Upper lobe of left lung (tissue), 6 donors: ENCODE measurements at regions not wholly inside any gene's neighbourhood (a gene's known extent, or its start where the extent isn't known, plus 50 kb on each side); places are given as distances from the start of the nearest gene placed in this dataset.

Experiments used
- ATAC-seq, 2 donors: fragments of 200-7000 bp; cut with Tn5 transposase; one replicate each; pipeline ENCODE4 v1.9.1; 2022; ENCODE audit warnings: mild to moderate bottlenecking in 2 of 2, moderate library complexity in 2 of 2; ENCODE audit not compliant: low FRiP score in 2 of 2
- DNase-seq, 2 donors: peaks; one replicate each; pipeline ENCODE4 v3.0.0-alpha.2; 2019 to 2020
- H3K27ac ChIP-seq, 4 donors: fragments of 200-600 bp; sonication (generic); one replicate each; pipeline ENCODE4 v1.5.1; 2016 to 2019
- H3K27me3 ChIP-seq, 4 donors: fragments of 200-600 bp; sonication (generic); one replicate each; pipeline ENCODE4 v1.5.1; 2017 to 2019
- H3K36me3 ChIP-seq, 4 donors: fragments of 200-600 bp; sonication (generic); one replicate each; pipeline ENCODE4 v1.5.1; 2016 to 2019
- H3K4me1 ChIP-seq, 4 donors: fragments of 200-600 bp; sonication (generic); one replicate each; pipeline ENCODE4 v1.5.1; 2018 to 2019
- H3K4me3 ChIP-seq, 4 donors: fragments of 200-600 bp; sonication (generic); one replicate each; pipeline ENCODE4 v1.5.1; 2017 to 2019; ENCODE audit warnings: mild to moderate bottlenecking in 2 of 4, moderate library complexity in 1 of 4
- H3K9me3 ChIP-seq, 4 donors: fragments of 200-600 bp; sonication (generic); one replicate each; pipeline ENCODE4 v1.5.1; 2018 to 2019
- EP300 ChIP-seq, 4 donors: sonication (generic); formaldehyde crosslinking; IDR thresholded peaks; one replicate each; pipeline ENCODE4 v1.5.1; 2017; ENCODE audit warnings: antibody characterized with exemption in 4 of 4, control low read depth in 2 of 4
- POLR2A ChIP-seq, 4 donors: fragments of 450-650 bp; IDR thresholded peaks; one replicate each; pipeline ENCODE4 v1.5.1; 2016 to 2017; ENCODE audit warnings: antibody characterized with exemption in 4 of 4, mild to moderate bottlenecking in 2 of 4
- POLR2AphosphoS5 ChIP-seq, 2 donors: sonication (generic); formaldehyde crosslinking; IDR thresholded peaks; one replicate each; pipeline ENCODE4 v1.5.1; 2017; ENCODE audit warnings: antibody characterized with exemption in 2 of 2
- WGBS, 2 donors: methylation state at CpG; one replicate each; pipeline ENCODE4 v1.1.5; 2017 to 2018; 5-methylcytosine and 5-hydroxymethylcytosine counted together
- TF ChIP-seq, protein P1 (sequence below), 6 experiments: fragments of 450-650 bp in 4 of 6; fragments of 200-600 bp in 2 of 6; sonication (generic) in 2 of 6; IDR thresholded peaks; one replicate each; pipeline ENCODE4 v1.5.1; 2016 to 2019; ENCODE audit warnings: antibody characterized with exemption in 6 of 6
- donor health status: DM: no; HTN: no; CAD: no; lungs with moderate emphysema.
- donor health status: DM: no; HTN: yes; CAD: no; lungs with severe emphysema.

DNA sequence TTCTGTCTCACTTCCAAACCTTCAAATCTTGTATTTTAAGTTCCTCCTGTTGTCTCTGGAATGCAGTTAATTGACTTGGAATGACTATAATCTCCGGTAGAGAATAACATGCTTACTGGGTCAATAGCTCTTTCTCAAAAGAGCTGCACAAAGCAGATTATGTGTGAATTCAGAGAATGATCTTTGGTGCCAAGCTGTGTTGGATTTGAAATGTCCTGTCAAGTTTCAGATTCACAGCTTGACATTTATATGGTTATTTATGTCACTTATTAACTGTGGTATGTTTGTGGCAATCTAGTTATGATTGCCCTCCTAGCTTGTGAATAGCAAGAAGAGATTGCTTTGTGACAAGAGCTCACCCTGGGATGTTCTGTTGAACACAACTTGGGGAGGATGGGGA lies 128.3 kb upstream of the KCNE2 start:
- no peak for ATAC-seq
- Histone ChIP-seq H3K27me3 (no peaks in the 10 kb centered on the region), H3K36me3 (no peaks in the 10 kb centered on the region), H3K9me3 (no peaks in the 10 kb centered on the region), H3K27ac (no peak overlapping the region), H3K4me3 (no peak overlapping the region), H3K4me1 (no peaks in the 10 kb centered on the region)
- no peak for TF ChIP-seq EP300 (IDR thresholded peaks at IDR 0.05)
- TF ChIP-seq, protein P1, sequence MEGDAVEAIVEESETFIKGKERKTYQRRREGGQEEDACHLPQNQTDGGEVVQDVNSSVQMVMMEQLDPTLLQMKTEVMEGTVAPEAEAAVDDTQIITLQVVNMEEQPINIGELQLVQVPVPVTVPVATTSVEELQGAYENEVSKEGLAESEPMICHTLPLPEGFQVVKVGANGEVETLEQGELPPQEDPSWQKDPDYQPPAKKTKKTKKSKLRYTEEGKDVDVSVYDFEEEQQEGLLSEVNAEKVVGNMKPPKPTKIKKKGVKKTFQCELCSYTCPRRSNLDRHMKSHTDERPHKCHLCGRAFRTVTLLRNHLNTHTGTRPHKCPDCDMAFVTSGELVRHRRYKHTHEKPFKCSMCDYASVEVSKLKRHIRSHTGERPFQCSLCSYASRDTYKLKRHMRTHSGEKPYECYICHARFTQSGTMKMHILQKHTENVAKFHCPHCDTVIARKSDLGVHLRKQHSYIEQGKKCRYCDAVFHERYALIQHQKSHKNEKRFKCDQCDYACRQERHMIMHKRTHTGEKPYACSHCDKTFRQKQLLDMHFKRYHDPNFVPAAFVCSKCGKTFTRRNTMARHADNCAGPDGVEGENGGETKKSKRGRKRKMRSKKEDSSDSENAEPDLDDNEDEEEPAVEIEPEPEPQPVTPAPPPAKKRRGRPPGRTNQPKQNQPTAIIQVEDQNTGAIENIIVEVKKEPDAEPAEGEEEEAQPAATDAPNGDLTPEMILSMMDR (IDR thresholded peaks at IDR 0.05), result no peak
- no peak for TF ChIP-seq POLR2AphosphoS5 (IDR thresholded peaks at IDR 0.05)
- TF ChIP-seq POLR2A (IDR thresholded peaks at IDR 0.05), result no peak
- WGBS, 2 donors, result 38 to 54% methylated on average over 1 of the region's 1 CpG
- no peak for DNase-seq

- DNase-seq (no peak), ATAC-seq (no peak)
- TF ChIP-seq, protein P1 (IDR thresholded peaks at IDR 0.05), result no peak
- TF ChIP-seq EP300 (IDR thresholded peaks at IDR 0.05), result no peak
- TF ChIP-seq POLR2A (IDR thresholded peaks at IDR 0.05), result no peak
- TF ChIP-seq POLR2AphosphoS5 (IDR thresholded peaks at IDR 0.05), result no peak
- no peak overlapping the region for H3K27ac ChIP-seq
- H3K9me3 ChIP-seq, result peaks cover 0 to 8% (median 2%) of the 10 kb centered on the region in 4 donors
- no peak overlapping the region for H3K4me3 ChIP-seq
- WGBS, 2 donors, result 78 to 92% methylated on average over 2 of the region's 2 CpGs
- H3K36me3 ChIP-seq, result no peaks in the 10 kb centered on the region
- no peaks in the 10 kb centered on the region for H3K4me1 ChIP-seq
- no peaks in the 10 kb centered on the region for H3K27me3 ChIP-seq
Measured at GRCh38 chr21:34242973-34243372, 120.8 kb upstream of the KCNE2 start.

DNA sequence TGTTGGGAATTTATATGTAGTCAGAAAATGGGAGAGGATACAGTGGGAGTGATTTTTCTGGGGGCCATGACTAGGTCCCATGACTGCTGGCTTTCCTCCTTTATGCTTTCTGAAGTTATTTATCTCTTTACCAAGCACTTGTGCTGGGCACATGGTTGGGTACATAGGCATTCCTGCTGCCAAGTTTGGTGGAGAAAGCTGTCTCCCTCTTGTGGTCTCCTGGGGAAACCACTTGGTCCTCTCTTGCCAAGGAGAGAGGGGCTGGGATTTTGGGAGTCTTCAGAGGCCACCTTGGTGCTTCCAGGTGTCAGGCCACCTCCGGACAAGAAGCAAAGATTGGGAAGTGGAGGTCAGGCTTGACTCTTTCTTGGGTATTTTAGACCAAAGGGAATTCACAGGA lies 120.2 kb upstream of the KCNE2 start:
- DNase-seq (peak in 1 of 2 donors; percentile 50), ATAC-seq (peak; percentile 41 to 50)
- Histone ChIP-seq H3K9me3 (peaks cover 0 to 10% (median 3%) of the 10 kb centered on the region in 4 donors), H3K27me3 (no peaks in the 10 kb centered on the region), H3K27ac (no peak overlapping the region), H3K4me3 (no peak overlapping the region), H3K4me1 (no peaks in the 10 kb centered on the region), H3K36me3 (no peaks in the 10 kb centered on the region)
- WGBS, 2 donors, result 67 to 70% methylated on average over 1 of the region's 1 CpG
- TF ChIP-seq EP300 (IDR thresholded peaks at IDR 0.05) (no peak), POLR2A (IDR thresholded peaks at IDR 0.05) (no peak), POLR2AphosphoS5 (IDR thresholded peaks at IDR 0.05) (no peak)
- TF ChIP-seq, protein P1 (IDR thresholded peaks at IDR 0.05), result peak in 4 of 6 experiments; percentile 17 to 34 (median 30)

DNA sequence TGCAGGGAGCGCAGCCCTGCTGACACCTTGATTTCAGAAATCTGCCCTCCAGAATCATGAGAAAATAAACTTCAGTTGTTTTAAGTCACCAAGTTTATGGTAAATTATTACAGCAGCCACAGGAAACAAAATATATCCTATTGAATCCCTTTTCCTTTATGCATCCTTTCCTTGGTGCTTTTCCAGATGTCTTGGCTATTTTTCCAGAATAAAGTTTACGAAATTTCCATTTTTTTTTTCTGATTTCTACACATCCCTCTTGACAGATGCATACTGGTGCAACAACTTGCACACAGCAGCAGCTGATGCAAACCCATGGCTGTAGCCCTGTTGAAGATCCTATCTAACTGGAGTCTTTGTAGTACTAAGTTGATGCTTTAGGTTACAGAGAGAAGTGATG lies 111.1 kb upstream of the KCNE2 start:
- no peak for ATAC-seq
- H3K36me3 ChIP-seq, result no peaks in the 10 kb centered on the region
- no peak overlapping the region for H3K27ac ChIP-seq
- H3K4me3 ChIP-seq, result no peak overlapping the region
- no peaks in the 10 kb centered on the region for H3K27me3 ChIP-seq
- TF ChIP-seq, protein P1 (IDR thresholded peaks at IDR 0.05), result no peak
- TF ChIP-seq POLR2A (IDR thresholded peaks at IDR 0.05) (no peak), EP300 (IDR thresholded peaks at IDR 0.05) (no peak), POLR2AphosphoS5 (IDR thresholded peaks at IDR 0.05) (no peak)
- WGBS, 2 donors, result 87 to 88% methylated on average over 2 of the region's 2 CpGs
- no peak for DNase-seq
- H3K9me3 ChIP-seq, result peaks cover 0 to 12% (median 6%) of the 10 kb centered on the region in 4 donors
- no peaks in the 10 kb centered on the region for H3K4me1 ChIP-seq

- no peaks in the 10 kb centered on the region for H3K4me1 ChIP-seq
- DNase-seq (no peak), ATAC-seq (no peak)
- no peaks in the 10 kb centered on the region for H3K36me3 ChIP-seq
- no peaks in the 10 kb centered on the region for H3K27me3 ChIP-seq
- H3K27ac ChIP-seq, result no peak overlapping the region
- H3K9me3 ChIP-seq, result peaks cover 0 to 8% (median 3%) of the 10 kb centered on the region in 4 donors
- TF ChIP-seq POLR2AphosphoS5 (IDR thresholded peaks at IDR 0.05), result no peak
- TF ChIP-seq, protein P1 (IDR thresholded peaks at IDR 0.05), result no peak
- no peak for TF ChIP-seq EP300 (IDR thresholded peaks at IDR 0.05)
- TF ChIP-seq POLR2A (IDR thresholded peaks at IDR 0.05), result no peak
- WGBS, 2 donors, result 72 to 84% methylated on average over 1 of the region's 1 CpG
- H3K4me3 ChIP-seq, result no peak overlapping the region
Measured at GRCh38 chr21:34255073-34255472, 108.7 kb upstream of the KCNE2 start.
